NCI-H446 (cell line): ENCODE measurements at regions not wholly inside any gene's neighbourhood (a gene's known extent, or its start where the extent isn't known, plus 50 kb on each side); places are given as distances from the start of the nearest gene placed in this dataset.

ENCODE experiments used
- DNase-seq, 2 experiments: peaks; one replicate each; lab custom pipeline; 2025; lab: John Stamatoyannopoulos, UW

DNA sequence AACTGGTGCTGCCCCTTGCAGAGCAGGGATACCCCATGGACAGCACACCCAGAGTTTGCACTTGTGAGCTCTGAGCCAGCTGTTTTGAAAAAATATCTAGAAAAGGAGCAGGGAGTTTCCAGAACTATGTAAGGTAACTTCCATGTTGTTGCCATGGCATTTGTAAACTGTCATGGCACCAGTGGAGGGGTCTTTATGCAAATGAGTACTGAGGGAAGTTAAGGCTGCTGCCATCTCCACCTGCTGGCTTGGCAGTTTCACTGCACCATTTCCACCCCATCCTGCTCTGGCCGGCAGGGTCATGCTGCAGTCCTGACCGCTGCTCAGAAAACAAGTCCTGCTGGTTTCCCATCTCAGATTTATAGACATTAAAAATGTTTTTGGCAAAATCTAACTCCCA, 52.3 kb upstream of the SNTG2 start:
- no peak for DNase-seq

DNA sequence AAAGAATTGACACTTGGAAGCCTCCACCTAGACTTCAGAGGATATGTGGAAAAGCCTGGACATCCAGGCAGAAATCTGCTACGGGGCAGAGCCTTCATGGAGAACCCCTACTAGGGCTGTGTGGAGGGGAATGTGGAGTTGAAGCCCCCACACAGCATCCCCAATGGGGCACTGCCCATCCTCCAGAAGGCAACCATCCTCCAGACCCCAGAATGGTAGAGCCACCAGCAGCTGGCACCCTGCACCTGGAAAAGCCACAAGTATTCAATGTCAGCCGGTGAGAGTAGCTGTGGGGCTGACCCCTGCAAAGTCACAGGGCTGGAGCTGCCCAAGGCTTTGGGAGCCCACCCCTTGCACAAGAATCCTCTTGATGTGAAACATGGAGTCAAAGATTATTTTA, 53.6 kb upstream of the SNTG2 start:
- no peak for DNase-seq

DNA sequence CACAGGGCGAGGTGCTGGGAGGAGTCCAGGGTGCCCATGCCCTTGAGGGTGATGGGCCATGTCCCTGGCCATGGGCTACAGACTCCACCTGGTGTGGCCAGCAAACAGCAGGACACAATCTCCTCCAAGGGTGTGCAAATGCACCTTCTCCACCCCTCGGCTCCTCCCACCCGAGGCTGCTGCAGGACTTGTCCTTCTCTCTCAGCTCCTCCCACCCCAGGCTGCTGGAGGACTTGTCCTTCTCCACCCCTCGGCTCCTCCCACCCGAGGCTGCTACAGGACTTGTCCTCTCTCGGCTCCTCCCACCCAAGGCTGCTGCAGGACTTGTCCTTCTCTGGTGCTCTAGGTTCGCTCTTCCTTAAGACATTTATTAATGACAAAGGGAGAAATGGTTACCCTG, 57.3 kb upstream of the SNTG2 start:
- no peak for DNase-seq

DNA sequence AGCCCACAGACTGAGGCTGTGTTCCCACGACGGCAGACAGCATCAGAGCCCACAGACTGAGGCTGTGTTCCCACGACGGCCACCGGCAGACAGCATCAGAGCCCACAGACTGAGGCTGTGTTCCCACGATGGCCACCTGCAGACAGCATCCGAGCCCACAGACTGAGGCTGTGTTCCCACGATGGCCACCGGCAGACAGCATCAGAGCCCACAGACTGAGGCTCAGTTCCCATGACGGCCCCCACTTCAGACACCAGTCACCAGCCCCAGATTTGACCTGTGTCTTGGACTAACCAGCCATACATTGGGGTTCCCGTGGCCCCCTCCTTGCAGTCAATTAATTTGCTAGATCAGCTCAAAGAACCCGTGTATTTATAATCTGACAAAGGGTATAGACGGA, 57.8 kb upstream of the SNTG2 start:
- no peak for DNase-seq

GRCh38 chr2:892401-892800, 58.2 kb upstream of the SNTG2 start:
- no peak for DNase-seq

DNA sequence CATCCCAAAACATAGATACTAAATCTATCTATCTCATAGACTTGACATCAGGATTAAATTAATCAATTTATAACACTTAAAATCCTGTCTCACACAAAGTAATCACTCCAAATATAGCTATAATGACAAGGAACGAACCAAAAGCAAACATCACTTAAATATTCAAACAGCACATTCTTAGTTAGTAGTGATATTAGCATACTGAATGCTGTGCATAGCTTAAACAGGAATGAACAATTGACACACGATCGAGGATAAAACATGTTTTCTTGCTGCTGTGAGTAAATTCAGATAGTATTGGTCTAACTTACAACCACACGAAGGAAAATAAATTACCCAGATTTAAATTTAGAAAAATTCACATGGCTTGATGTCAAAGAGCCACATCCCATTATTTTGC, 58.9 kb upstream of the SNTG2 start:
- DNase-seq = no peak

GRCh38 chr2:890791-891190, 59.9 kb upstream of the SNTG2 start:
- DNase-seq = no peak

- DNase-seq = no peak
Observed at GRCh38 chr2:890214-890613, 60.4 kb upstream of the SNTG2 start.

GRCh38 chr2:888906-889566, 61.6 kb upstream of the SNTG2 start:
- DNase-seq = no peak

- no peak for DNase-seq
Observed at GRCh38 chr2:888211-888801, 62.3 kb upstream of the SNTG2 start.

DNA sequence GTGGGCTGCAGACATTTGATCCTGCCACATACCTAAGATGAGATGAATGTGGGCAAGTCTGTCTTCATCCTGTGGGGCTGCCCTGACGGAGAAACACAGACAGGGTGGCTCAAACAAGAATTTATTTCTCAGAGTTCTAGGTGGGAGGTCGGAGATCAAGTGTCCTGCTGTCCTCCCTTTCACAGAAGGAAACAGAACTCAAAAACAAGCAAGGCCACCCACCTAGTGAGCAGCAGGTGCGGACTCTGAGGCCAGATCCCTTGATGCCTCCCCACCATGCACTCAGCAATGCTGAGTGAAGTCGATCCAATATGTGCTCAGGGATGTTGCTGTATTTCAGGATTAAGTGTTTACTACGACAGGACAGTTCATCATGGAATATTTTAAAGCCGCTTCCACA, 63.0 kb upstream of the SNTG2 start:
- no peak for DNase-seq

- DNase-seq = no peak
Observed at GRCh38 chr2:886072-887022, 64.3 kb upstream of the SNTG2 start.

DNA sequence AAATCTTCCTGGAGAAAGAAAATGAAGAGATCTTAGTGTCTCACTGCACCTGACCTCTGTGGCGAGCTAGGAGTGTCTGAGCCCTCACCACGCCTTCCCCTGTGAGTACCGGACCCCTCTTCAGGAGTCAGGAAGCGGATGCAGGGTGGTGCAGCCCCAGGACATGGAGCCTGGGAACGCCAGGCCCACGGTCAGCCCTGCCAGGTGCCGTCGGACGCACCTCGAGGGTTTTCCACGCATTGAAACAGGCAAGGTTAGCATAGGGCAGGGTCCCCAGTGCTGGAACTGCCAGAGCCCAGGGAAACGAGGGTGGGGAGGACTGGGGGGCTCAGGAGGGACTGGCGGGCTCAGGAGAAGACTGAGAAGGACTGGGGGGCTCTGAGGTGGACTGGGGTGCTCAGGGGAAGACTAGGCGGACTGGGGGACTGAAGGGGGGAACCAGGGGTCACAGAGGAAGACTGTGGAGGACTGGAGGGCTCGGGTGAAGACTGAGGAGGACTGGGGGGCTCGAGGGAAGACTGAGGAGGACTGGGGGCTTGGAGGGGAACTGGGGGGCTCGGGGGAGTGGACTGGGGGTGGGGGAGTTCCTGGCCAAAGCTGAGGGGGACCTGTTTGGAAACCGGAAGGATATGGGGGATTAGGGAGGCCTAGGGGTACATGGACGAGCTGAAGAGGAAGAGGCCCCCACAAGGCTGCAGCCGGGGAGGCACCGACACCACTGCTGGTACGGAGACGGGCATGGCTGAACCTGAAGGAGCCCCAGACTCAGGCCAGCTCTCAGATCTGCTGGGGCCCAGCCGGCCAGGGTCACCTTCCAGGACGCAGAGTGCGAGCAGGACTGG, 65.2 kb upstream of the SNTG2 start:
- DNase-seq = no peak

DNA sequence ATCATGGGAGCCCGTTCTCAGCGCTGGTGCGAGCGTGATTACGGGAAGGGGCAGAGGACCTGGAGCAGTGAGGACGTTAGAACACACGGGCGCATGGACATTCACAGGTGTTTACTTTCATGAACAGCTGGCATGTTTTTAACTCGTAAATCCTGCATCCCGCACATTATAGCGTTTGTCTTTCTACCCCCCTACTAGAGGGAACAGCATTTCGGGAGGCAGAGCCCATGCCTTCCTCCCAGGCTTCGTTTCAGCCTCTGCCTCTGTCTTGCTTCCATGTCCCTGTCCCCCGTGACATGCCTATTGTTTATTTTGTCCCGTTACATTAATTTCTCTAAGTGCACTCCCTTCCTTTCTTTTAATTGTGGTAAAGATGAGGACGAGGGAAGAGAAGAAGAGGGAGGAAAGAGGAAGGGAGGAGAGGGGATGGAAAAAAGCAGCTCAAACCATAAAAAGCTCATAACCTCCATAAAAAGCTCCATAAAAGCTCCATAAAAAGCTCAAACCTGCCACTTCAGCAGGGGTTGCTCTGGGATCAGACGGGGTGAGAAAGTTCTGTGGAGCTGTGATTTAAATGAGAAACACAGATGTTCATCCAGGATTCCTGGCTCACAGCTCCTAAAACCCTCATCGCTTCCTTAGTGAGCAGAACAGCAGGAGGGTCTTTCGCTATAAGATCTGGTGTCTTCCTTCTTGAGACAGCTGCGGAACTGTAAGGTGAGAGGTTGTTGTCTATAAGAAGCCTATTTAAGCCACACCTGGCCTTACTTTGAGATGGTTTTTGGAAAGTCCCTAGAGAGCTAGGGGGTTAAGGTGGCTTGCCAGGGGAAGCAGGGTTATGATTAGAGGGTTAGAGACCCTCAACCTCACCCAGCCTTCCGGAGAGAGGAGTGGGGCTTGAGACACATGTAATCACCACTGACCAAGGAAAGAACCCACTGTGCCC, 66.6 kb upstream of the SNTG2 start:
- no peak for DNase-seq

DNA sequence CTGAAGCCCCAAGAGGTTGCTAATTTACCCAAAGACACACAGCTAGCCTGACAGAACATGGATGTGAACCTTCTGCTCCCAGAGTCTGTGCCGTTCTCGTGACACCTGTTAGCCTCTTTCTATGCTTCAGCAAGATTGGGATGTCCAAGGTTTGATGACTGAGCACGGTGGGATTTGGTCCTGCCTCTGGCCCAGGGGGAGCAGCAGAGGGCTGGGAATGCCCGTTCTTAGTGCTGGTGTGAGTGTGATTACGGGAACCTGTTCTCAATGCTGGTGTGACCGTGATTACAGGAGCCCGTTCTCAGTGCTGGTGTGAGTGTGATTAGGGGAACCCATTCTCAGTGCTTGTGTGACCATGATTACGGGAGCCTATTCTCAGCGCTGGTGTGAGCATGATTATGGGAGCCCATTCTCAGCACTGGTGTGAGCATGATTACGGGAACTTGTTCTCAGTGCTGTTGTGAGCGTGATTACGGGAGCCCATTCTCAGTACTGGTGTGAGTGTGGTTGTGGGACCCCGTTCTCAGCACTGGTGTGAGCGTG, 67.3 kb upstream of the SNTG2 start:
- DNase-seq = no peak

DNA sequence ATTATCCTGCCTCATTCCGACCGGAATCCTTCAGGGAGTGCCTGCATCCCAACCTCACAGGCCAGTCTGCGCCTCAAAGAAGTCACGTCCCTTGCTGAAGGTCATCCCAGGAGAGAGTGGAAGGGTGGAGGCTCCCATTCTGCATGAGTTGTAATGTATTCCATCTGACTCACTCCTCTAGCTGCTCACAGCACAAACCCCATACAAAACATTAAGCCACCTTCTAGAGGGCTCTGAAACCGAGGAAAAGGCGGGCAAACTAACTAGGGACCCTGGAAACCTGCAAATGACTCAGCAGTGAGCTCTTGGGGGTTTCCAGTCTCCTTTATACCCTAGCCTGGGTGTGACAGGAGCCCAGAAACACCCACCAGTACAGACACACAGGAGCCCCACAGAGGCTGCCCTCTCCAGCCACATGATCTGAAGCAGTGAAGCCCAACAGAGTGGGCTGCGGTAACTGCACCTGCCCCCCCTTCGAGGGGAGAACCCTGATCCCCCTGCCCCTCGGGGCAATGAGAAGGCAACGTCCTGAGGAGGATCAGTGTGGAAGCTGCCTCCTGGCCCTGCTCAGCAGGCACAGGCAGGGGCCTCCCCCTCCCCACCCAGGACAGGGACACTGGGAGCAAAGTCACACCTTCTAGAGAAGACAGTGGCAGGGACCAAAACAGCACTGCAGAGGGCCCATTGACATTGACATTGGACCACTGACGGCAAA, 69.3 kb upstream of the SNTG2 start:
- no peak for DNase-seq

DNA sequence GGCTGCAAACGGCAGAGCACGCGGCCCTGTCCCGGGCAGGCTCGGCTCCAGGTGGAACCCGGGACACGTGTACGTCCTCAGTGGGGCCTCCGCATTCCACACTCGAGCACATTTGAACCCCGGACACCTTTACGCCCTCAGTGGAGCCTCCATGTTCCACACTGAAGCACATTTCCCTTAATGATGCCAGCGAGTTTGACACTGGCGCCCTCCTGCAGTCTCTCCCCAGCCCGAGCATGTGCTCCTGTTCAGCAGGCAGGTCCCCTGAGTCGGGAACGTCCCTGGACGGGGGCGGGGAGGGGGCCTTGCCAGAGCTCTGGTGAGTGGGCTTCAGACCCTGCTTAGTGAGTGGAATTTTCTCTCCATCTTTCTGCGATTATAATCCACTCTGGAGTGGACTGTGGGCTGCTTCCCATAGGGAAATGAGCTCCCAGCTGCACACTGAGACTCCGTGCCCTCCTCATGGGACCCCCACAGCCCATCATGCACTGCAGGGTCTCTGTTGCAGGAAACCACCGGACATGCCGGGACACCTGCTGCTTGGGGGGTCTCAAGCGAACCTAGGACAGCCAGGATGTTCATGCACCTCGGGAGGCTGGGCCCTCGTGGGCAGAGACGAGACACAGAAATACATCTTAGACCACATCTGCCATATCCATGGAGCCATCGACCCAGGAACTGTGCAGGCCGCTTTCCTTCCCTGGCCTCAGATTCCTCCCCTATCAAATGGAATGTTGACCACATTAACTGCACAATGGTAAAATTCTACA, 70.3 kb upstream of the SNTG2 start:
- no peak for DNase-seq

DNA sequence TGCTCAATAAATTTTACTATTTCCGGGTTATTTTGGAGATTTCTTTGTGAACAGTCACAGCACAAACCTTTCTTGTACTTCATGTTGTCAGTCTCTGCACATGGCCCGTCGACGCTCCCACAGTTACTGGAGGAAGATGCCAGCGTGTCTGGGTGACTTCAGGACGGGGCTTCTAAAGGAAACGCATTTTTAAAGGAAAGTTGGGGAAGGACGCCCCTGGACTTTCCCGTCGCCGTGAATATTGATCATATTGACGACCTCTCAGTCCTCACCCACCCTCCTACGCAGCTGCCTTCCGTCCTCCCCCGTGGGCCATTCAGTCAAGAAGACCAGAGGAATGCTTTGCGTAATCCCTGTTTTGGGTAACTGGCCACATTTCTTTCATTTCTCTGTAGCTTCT, 71.1 kb upstream of the SNTG2 start:
- DNase-seq = no peak

DNA sequence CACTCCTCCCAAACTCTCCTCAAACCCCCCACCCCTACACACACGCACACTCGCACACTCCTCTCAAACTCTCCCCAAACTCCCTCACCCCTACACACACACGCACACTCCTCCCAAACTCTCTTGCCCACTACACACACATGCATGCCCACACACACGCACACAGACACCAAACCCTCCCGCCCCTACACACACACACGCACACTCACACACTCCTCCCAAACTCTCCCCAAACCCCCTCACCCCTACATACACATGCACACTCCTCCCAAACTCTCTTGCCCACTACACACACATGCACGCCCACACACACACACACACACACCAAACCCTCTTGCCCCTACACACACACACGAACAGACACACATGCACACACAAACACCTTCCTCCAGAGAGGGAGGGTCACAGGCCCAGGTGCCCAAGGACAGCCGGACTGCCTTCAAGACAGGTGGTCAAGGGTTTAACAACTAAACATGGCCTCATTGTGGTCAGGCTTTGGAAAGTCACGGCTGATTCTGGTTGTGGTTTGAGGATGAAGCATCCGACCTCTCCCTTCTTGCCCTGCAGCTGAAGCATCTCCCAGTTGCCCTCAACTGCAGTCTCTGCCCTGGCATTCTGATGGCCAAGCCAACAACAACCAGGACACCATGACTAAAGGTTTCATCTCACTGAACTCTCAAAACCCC, 72.3 kb upstream of the SNTG2 start:
- DNase-seq = no peak
